ENCODE measurements at regions not wholly inside any gene's neighbourhood (a gene's known extent, or its start where the extent isn't known, plus 50 kb on each side); places are given as distances from the start of the nearest gene placed in this dataset.

DNA sequence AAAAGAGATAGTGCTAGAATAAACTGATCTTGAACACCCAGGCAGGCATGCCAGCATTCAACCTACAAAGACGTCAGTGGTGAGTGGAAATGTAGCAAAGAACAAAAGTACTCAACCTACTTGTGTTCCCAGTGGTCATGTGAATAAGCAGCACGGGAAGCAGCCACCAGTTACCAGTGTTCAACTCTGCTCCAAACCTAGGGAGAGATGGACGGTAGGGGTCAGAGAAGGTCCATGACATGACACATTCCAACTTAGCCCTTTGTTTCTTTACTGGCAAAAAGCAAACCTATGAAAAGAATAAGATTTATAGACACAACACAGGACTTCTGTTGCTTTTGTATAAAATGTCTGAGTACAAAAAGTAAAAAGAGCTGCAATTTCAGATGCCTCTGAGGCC lies 511.4 kb downstream of the XPNPEP1 start:
- CTCF ChIA-PET: no interaction called here
- no peak overlapping the region for H3K4me3 ChIP-seq (ENCODE audit: low read depth, low read length)
- TF ChIP-seq, protein P1, sequence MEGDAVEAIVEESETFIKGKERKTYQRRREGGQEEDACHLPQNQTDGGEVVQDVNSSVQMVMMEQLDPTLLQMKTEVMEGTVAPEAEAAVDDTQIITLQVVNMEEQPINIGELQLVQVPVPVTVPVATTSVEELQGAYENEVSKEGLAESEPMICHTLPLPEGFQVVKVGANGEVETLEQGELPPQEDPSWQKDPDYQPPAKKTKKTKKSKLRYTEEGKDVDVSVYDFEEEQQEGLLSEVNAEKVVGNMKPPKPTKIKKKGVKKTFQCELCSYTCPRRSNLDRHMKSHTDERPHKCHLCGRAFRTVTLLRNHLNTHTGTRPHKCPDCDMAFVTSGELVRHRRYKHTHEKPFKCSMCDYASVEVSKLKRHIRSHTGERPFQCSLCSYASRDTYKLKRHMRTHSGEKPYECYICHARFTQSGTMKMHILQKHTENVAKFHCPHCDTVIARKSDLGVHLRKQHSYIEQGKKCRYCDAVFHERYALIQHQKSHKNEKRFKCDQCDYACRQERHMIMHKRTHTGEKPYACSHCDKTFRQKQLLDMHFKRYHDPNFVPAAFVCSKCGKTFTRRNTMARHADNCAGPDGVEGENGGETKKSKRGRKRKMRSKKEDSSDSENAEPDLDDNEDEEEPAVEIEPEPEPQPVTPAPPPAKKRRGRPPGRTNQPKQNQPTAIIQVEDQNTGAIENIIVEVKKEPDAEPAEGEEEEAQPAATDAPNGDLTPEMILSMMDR (IDR thresholded peaks at IDR 0.05; ENCODE audit: insufficient read depth, low read length, missing control alignments): no peak
- POLR2A ChIA-PET: no interaction called here
- no peak for DNase-seq (ENCODE audit: low read depth, low spot score)

DNA sequence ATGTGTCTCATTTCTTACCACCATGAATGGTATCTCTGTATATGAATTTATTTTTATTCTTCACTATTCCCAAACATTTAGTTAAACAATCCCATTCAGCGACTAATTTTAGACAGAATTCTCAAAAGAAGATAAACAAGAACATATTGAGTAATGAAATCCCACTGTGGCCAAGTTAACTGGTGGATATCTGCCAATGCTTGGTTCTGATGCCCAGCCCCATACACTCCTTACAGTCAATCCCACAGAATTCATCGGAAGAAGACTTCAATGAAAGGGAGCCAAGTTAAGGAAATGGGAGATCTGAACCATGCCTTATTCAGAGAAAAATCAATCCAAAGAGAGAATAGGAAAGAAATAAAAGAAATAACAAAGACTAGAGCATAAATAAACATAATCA lies 518.0 kb downstream of the XPNPEP1 start:
- TF ChIP-seq, protein P1 (IDR thresholded peaks at IDR 0.05; ENCODE audit: insufficient read depth, low read length, missing control alignments): no peak
- ChIA-PET CTCF (no interaction called here), POLR2A (no interaction called here)
- DNase-seq (ENCODE audit: low read depth, low spot score): no peak
- H3K4me3 ChIP-seq (ENCODE audit: low read depth, low read length): no peak overlapping the region

DNA sequence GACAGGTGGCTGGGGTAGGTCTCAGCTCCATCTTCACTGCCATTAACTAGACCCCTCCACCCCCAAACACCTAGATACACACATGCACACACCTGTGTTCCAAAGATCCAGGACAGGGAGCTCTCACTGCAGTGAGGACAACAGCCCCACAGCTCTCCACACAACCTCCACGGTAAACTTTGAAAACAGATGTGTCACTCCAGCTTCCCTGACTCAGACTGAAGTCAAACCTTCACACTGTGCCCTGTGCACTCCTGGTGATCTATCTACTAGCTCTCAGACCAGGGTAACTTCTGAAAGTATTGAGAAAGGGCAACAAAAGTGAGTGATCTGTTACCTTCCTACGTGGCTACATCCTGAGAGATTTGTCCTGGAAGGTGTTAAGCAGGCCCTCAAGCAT lies 519.8 kb downstream of the XPNPEP1 start:
- TF ChIP-seq, protein P1 (IDR thresholded peaks at IDR 0.05; ENCODE audit: insufficient read depth, low read length, missing control alignments): no peak
- H3K4me3 ChIP-seq (ENCODE audit: low read depth, low read length): no peak overlapping the region
- POLR2A ChIA-PET: no interaction called here
- CTCF ChIA-PET: no interaction called here
- no peak for DNase-seq (ENCODE audit: low read depth, low spot score)

DNA sequence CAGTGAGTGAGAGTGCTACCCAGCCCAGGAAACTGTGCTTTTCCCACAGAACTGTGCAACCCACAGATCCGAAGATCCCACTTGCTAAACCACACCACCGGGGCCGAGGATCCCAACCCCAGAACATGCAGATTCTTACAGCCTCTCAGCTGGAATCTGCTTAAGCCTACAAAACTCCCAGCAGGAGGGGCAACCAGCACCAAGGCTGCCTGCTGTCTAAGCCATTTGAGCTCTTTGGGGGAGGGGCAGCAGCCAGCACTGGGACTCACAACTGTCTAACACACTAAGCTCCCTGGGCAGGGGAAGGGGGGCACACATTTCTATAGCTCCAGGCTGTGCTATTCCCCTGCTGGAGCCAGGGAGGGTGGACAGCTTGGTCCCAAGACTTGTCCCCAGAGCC lies 529.9 kb downstream of the XPNPEP1 start:
- CTCF ChIA-PET: no interaction called here
- no peak for DNase-seq (ENCODE audit: low read depth, low spot score)
- POLR2A ChIA-PET: no interaction called here
- TF ChIP-seq, protein P1 (IDR thresholded peaks at IDR 0.05; ENCODE audit: insufficient read depth, low read length, missing control alignments): no peak
- no peak overlapping the region for H3K4me3 ChIP-seq (ENCODE audit: low read depth, low read length)

DNA sequence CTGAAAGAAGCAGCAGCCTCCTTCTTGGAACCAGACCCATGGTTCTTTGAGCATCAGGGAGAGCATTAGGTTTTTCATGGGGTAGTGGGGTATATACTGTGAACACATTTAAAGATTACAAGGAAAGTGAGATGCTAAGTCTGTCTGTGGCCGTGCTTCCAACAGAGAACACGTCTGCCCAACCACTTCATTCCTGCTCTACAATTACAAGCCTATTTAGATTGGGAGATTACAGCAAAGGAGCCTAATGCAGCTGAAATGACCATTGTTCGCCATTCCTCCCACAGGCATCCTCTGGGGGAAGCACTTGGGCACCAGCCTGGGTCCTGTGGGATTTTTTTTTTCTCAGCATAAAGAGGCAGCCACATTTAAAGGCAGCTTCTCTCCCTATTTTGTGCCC lies 536.4 kb downstream of the XPNPEP1 start:
- TF ChIP-seq, protein P1 (IDR thresholded peaks at IDR 0.05; ENCODE audit: insufficient read depth, low read length, missing control alignments): no peak
- CTCF ChIA-PET: no interaction called here
- H3K4me3 ChIP-seq (ENCODE audit: low read depth, low read length): no peak overlapping the region
- POLR2A ChIA-PET: no interaction called here
- DNase-seq (ENCODE audit: low read depth, low spot score): no peak

DNA sequence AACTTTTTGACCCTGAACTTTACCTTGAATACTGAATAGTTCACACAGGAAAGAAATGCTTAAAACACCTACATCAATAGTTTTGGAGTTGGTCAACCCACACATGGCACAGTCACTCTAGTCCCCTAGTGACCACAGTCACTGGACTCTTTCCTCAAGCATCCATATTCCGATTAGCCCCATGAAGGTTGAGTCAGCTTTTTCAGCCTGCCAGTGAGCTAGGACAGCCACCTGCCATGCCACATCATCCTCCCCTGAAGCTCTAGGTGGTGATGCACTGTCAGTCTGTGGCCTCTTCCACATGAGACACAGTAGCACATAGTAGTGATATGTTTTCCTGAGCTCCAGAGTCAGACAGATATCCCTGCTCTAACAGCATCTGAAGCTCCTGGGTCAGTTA lies 537.2 kb downstream of the XPNPEP1 start:
- TF ChIP-seq, protein P1 (IDR thresholded peaks at IDR 0.05; ENCODE audit: insufficient read depth, low read length, missing control alignments): no peak
- ChIA-PET CTCF (no interaction called here), POLR2A (no interaction called here)
- DNase-seq (ENCODE audit: low read depth, low spot score): no peak
- H3K4me3 ChIP-seq (ENCODE audit: low read depth, low read length): no peak overlapping the region

Data from AG04449 (cell line).